OCI-LY1 (cell line): ENCODE measurements at regions not wholly inside any gene's neighbourhood (a gene's known extent, or its start where the extent isn't known, plus 50 kb on each side); places are given as distances from the start of the nearest gene placed in this dataset.

ENCODE experiments used
- CTCF ChIP-seq: fragments of 200-600 bp; sonication (generic), shearing (Covaris generic); IDR thresholded peaks from 2 replicates; pipeline ENCODE4 v1.5.1; 2017; ENCODE audit warnings: mild to moderate bottlenecking, antibody characterized with exemption, low read length, moderate library complexity, mixed read lengths
- EZH2 ChIP-seq: fragments of 200-600 bp; sonication (generic), shearing (Covaris generic); IDR thresholded peaks from 2 replicates; pipeline ENCODE4 v1.8.0; 2017; ENCODE audit warnings: borderline replicate concordance, mixed run types, mild to moderate bottlenecking, antibody characterized with exemption, low read length, moderate library complexity, mixed read lengths

GRCh38 chr9:105858877-105859276, 164.5 kb downstream of the TMEM38B start:
- TF ChIP-seq EZH2 (no peak), CTCF (no peak)
